ENCODE measurements at regions not wholly inside any gene's neighbourhood (a gene's known extent, or its start where the extent isn't known, plus 50 kb on each side); places are given as distances from the start of the nearest gene placed in this dataset.

- Mint-ChIP-seq H3K4me1 (no peaks in the 10 kb centered on the region), H3K4me3 (no peak overlapping the region), H3K27me3 (no peaks in the 10 kb centered on the region), H3K36me3 (ENCODE audit: low read depth) (no peaks in the 10 kb centered on the region), H3K27ac (no peak overlapping the region), H3K9me3 (no peaks in the 10 kb centered on the region)
- DNase-seq, result no peak
- intact Hi-C loops (cut with micrococcal nuclease), result no loop called here
These were observed 1317.2 kb downstream of the PCDH7 start for GRCh38 chr4:32037399-32037798.

- H3K9me3 Mint-ChIP-seq, result no peaks in the 10 kb centered on the region
- H3K36me3 Mint-ChIP-seq (ENCODE audit: low read depth), result no peaks in the 10 kb centered on the region
- no peak overlapping the region for H3K4me3 Mint-ChIP-seq
- no peaks in the 10 kb centered on the region for H3K4me1 Mint-ChIP-seq
- intact Hi-C loops (cut with micrococcal nuclease), result no loop called here
- no peak overlapping the region for H3K27ac Mint-ChIP-seq
- no peaks in the 10 kb centered on the region for H3K27me3 Mint-ChIP-seq
- no peak for DNase-seq
These were observed 1322.5 kb downstream of the PCDH7 start for GRCh38 chr4:32042486-32043247.

GRCh38 chr4:32043248-32043633 is 1323.1 kb downstream of the PCDH7 start:
- Mint-ChIP-seq H3K27me3 (no peaks in the 10 kb centered on the region), H3K4me1 (no peaks in the 10 kb centered on the region), H3K9me3 (no peaks in the 10 kb centered on the region), H3K27ac (no peak overlapping the region), H3K4me3 (no peak overlapping the region), H3K36me3 (ENCODE audit: low read depth) (no peaks in the 10 kb centered on the region)
- no peak for DNase-seq
- intact Hi-C loops (cut with micrococcal nuclease), result no loop called here

GRCh38 chr4:32061916-32062315 is 1341.7 kb downstream of the PCDH7 start:
- H3K4me1 Mint-ChIP-seq, result no peaks in the 10 kb centered on the region
- no peak overlapping the region for H3K4me3 Mint-ChIP-seq
- H3K27me3 Mint-ChIP-seq, result no peaks in the 10 kb centered on the region
- H3K9me3 Mint-ChIP-seq, result peaks cover 3% of the 10 kb centered on the region
- no peak for DNase-seq
- no peak overlapping the region for H3K27ac Mint-ChIP-seq
- intact Hi-C loops (cut with micrococcal nuclease), result no loop called here
- H3K36me3 Mint-ChIP-seq (ENCODE audit: low read depth), result no peaks in the 10 kb centered on the region

GRCh38 chr4:32073542-32073941 is 1353.4 kb downstream of the PCDH7 start:
- Mint-ChIP-seq H3K4me3 (no peak overlapping the region), H3K36me3 (ENCODE audit: low read depth) (no peaks in the 10 kb centered on the region), H3K27me3 (no peaks in the 10 kb centered on the region), H3K4me1 (no peaks in the 10 kb centered on the region), H3K27ac (no peak overlapping the region), H3K9me3 (peaks cover 4% of the 10 kb centered on the region)
- intact Hi-C loops (cut with micrococcal nuclease), result no loop called here
- DNase-seq, result no peak

- no peaks in the 10 kb centered on the region for H3K9me3 Mint-ChIP-seq
- H3K4me1 Mint-ChIP-seq, result no peaks in the 10 kb centered on the region
- no peak overlapping the region for H3K4me3 Mint-ChIP-seq
- H3K36me3 Mint-ChIP-seq (ENCODE audit: low read depth), result no peaks in the 10 kb centered on the region
- no peak for DNase-seq
- no peak overlapping the region for H3K27ac Mint-ChIP-seq
- no peaks in the 10 kb centered on the region for H3K27me3 Mint-ChIP-seq
- intact Hi-C loops (cut with micrococcal nuclease), result no loop called here
These were observed 1367.0 kb downstream of the PCDH7 start for GRCh38 chr4:32087211-32087610.

- H3K27ac Mint-ChIP-seq, result no peak overlapping the region
- H3K36me3 Mint-ChIP-seq (ENCODE audit: low read depth), result no peaks in the 10 kb centered on the region
- no peak for DNase-seq
- intact Hi-C loops (cut with micrococcal nuclease), result no loop called here
- no peak overlapping the region for H3K4me3 Mint-ChIP-seq
- H3K27me3 Mint-ChIP-seq, result no peaks in the 10 kb centered on the region
- no peaks in the 10 kb centered on the region for H3K4me1 Mint-ChIP-seq
- peaks cover 5% of the 10 kb centered on the region for H3K9me3 Mint-ChIP-seq
These were observed 1374.8 kb downstream of the PCDH7 start for GRCh38 chr4:32094987-32095386.

- Mint-ChIP-seq H3K36me3 (ENCODE audit: low read depth) (no peaks in the 10 kb centered on the region), H3K27me3 (no peaks in the 10 kb centered on the region), H3K27ac (no peak overlapping the region), H3K9me3 (peaks cover 8% of the 10 kb centered on the region), H3K4me3 (no peak overlapping the region), H3K4me1 (no peaks in the 10 kb centered on the region)
- intact Hi-C loops (cut with micrococcal nuclease), result no loop called here
- DNase-seq, result no peak
These were observed 1382.7 kb downstream of the PCDH7 start for GRCh38 chr4:32102896-32103295.

- peaks cover 8% of the 10 kb centered on the region for H3K9me3 Mint-ChIP-seq
- DNase-seq, result no peak
- H3K27ac Mint-ChIP-seq, result no peak overlapping the region
- H3K27me3 Mint-ChIP-seq, result no peaks in the 10 kb centered on the region
- no peaks in the 10 kb centered on the region for H3K4me1 Mint-ChIP-seq
- no peak overlapping the region for H3K4me3 Mint-ChIP-seq
- intact Hi-C loops (cut with micrococcal nuclease), result no loop called here
- no peaks in the 10 kb centered on the region for H3K36me3 Mint-ChIP-seq (ENCODE audit: low read depth)
These were observed 1386.6 kb downstream of the PCDH7 start for GRCh38 chr4:32106767-32107166.

GRCh38 chr4:32112891-32113290 is 1392.7 kb downstream of the PCDH7 start:
- Mint-ChIP-seq H3K27me3 (no peaks in the 10 kb centered on the region), H3K4me1 (no peaks in the 10 kb centered on the region), H3K27ac (no peak overlapping the region), H3K36me3 (ENCODE audit: low read depth) (no peaks in the 10 kb centered on the region), H3K9me3 (no peaks in the 10 kb centered on the region), H3K4me3 (no peak overlapping the region)
- intact Hi-C loops (cut with micrococcal nuclease), result no loop called here
- DNase-seq, result no peak

GRCh38 chr4:32117693-32118092 is 1397.5 kb downstream of the PCDH7 start:
- H3K36me3 Mint-ChIP-seq (ENCODE audit: low read depth), result no peaks in the 10 kb centered on the region
- H3K4me3 Mint-ChIP-seq, result no peak overlapping the region
- H3K27ac Mint-ChIP-seq, result no peak overlapping the region
- H3K27me3 Mint-ChIP-seq, result no peaks in the 10 kb centered on the region
- no peaks in the 10 kb centered on the region for H3K9me3 Mint-ChIP-seq
- H3K4me1 Mint-ChIP-seq, result no peaks in the 10 kb centered on the region
- intact Hi-C loops (cut with micrococcal nuclease), result no loop called here
- no peak for DNase-seq

GRCh38 chr4:32119907-32120306 is 1399.7 kb downstream of the PCDH7 start:
- H3K27me3 Mint-ChIP-seq, result no peaks in the 10 kb centered on the region
- DNase-seq, result no peak

GRCh38 chr4:32128549-32128948 is 1408.4 kb downstream of the PCDH7 start:
- Mint-ChIP-seq H3K4me1 (no peaks in the 10 kb centered on the region), H3K9me3 (peaks cover under 1% of the 10 kb centered on the region), H3K36me3 (ENCODE audit: low read depth) (no peaks in the 10 kb centered on the region), H3K27ac (no peak overlapping the region), H3K4me3 (no peak overlapping the region), H3K27me3 (no peaks in the 10 kb centered on the region)
- intact Hi-C loops (cut with micrococcal nuclease), result no loop called here
- DNase-seq, result no peak

More at GRCh38 chr4:32119907-32120306, 1399.7 kb downstream of the PCDH7 start:
- intact Hi-C loops (cut with micrococcal nuclease), result no loop called here
- Mint-ChIP-seq H3K9me3 (peaks cover 8% of the 10 kb centered on the region), H3K27ac (no peak overlapping the region), H3K4me1 (no peaks in the 10 kb centered on the region), H3K36me3 (ENCODE audit: low read depth) (no peaks in the 10 kb centered on the region), H3K4me3 (no peak overlapping the region)

- no peak overlapping the region for H3K27ac Mint-ChIP-seq
- H3K9me3 Mint-ChIP-seq, result no peaks in the 10 kb centered on the region
- no peaks in the 10 kb centered on the region for H3K27me3 Mint-ChIP-seq
- H3K4me3 Mint-ChIP-seq, result no peak overlapping the region
- H3K36me3 Mint-ChIP-seq (ENCODE audit: low read depth), result no peaks in the 10 kb centered on the region
- DNase-seq, result no peak
- intact Hi-C loops (cut with micrococcal nuclease), result no loop called here
- H3K4me1 Mint-ChIP-seq, result no peaks in the 10 kb centered on the region
These were observed 1409.8 kb downstream of the PCDH7 start for GRCh38 chr4:32129967-32130366.

GRCh38 chr4:32133141-32133540 is 1413.0 kb downstream of the PCDH7 start:
- Mint-ChIP-seq H3K27ac (no peak overlapping the region), H3K36me3 (ENCODE audit: low read depth) (no peaks in the 10 kb centered on the region), H3K27me3 (no peaks in the 10 kb centered on the region), H3K9me3 (no peaks in the 10 kb centered on the region), H3K4me1 (no peaks in the 10 kb centered on the region), H3K4me3 (no peak overlapping the region)
- intact Hi-C loops (cut with micrococcal nuclease), result no loop called here
- no peak for DNase-seq
